Kidney (tissue), 13 donors: ENCODE measurements at regions not wholly inside any gene's neighbourhood (a gene's known extent, or its start where the extent isn't known, plus 50 kb on each side); places are given as distances from the start of the nearest gene placed in this dataset.

Source experiments
- DNase-seq, 5 donors: peaks; one replicate each; pipeline ENCODE4 v3.0.0-alpha.2; 2013 to 2020
- FAIRE-seq: peaks from 2 replicates; lab custom pipeline; 2012; peaks lifted over from hg19 to GRCh38; lab: Jason Lieb, UNC
- H3K27ac ChIP-seq, 2 donors: one replicate each; pipeline ENCODE4 v1.7.0; 2013; ENCODE audit warnings: low read depth in 2 of 2, low read length in 2 of 2, inconsistent platforms in 1 of 2
- H3K27me3 ChIP-seq: one replicate; pipeline ENCODE4 v1.7.1; 2013; ENCODE audit warnings: low read length, inconsistent platforms; ENCODE audit not compliant: control insufficient read depth, insufficient read depth
- H3K36me3 ChIP-seq, 3 donors: one replicate each; pipeline versions ENCODE4 v1.7.0 to v1.7.1; 2013; ENCODE audit warnings: low read length in 3 of 3, control low read depth in 1 of 3, inconsistent platforms in 1 of 3; ENCODE audit not compliant: insufficient read depth in 3 of 3, control insufficient read depth in 2 of 3
- H3K4me1 ChIP-seq, 3 donors: one replicate each; pipeline versions ENCODE4 v1.7.0 to v1.7.1; 2013; ENCODE audit warnings: low read length in 3 of 3, inconsistent platforms in 1 of 3, low read depth in 1 of 3; ENCODE audit not compliant: control insufficient read depth in 2 of 3, insufficient read depth in 2 of 3
- H3K4me3 ChIP-seq, 3 donors: one replicate each; pipeline versions ENCODE4 v1.7.0 to v1.8.1; 2013; ENCODE audit warnings: low read length in 3 of 3, control low read depth in 1 of 3, inconsistent platforms in 1 of 3
- H3K9ac ChIP-seq, 3 donors: one replicate each; pipeline versions ENCODE4 v1.7.0 to v1.7.1; 2013; ENCODE audit warnings: low read length in 3 of 3, control low read depth in 1 of 3, inconsistent platforms in 1 of 3
- H3K9me3 ChIP-seq, 3 donors: one replicate each; pipeline versions ENCODE4 v1.7.0 to v1.7.1; 2013; ENCODE audit warnings: low read length in 3 of 3, control low read depth in 1 of 3, inconsistent platforms in 1 of 3; ENCODE audit not compliant: control insufficient read depth in 2 of 3, insufficient read depth in 1 of 3
- CTCF ChIP-seq: IDR thresholded peaks from 3 replicates; pipeline ENCODE4 v1.5.1; 2012; ENCODE audit warnings: mild to moderate bottlenecking, moderate library complexity, borderline replicate concordance; ENCODE audit not compliant: insufficient read depth; ENCODE audit errors: extremely low read depth
- intact Hi-C: fragments of 100-400 bp; cut with DNase I; formaldehyde crosslinking; loops from one replicate; pipeline ENCODE4 v1.11.1; 2022
- donor health status: control.
- donor health status: control.
- donor health status: control.
- donor health status: control.
- donor health status: control.
- donor health status: DM: yes; HTN: yes; CAD: no.
- donor health status: Normal renal cell carcinoma (clear cell type).

GRCh38 chr13:109483284-109483683, 303.1 kb downstream of the IRS2 start:
- Histone ChIP-seq H3K4me3 (no peak overlapping the region), H3K36me3 (no peaks in the 10 kb centered on the region), H3K9me3 (no peaks in the 10 kb centered on the region), H3K27me3 (no peaks in the 10 kb centered on the region), H3K27ac (no peak overlapping the region), H3K9ac (no peak overlapping the region), H3K4me1 (no peaks in the 10 kb centered on the region)
- TF ChIP-seq CTCF: no peak
- no peak for DNase-seq
- intact Hi-C loops: no loop called here
- FAIRE-seq: no peak

GRCh38 chr13:109481040-109481439, 305.3 kb downstream of the IRS2 start:
- Histone ChIP-seq H3K36me3 (no peaks in the 10 kb centered on the region), H3K4me1 (peaks cover 0 to 5% (median 0%) of the 10 kb centered on the region in 3 donors), H3K27ac (no peak overlapping the region), H3K9me3 (no peaks in the 10 kb centered on the region), H3K9ac (no peak overlapping the region), H3K4me3 (no peak overlapping the region), H3K27me3 (no peaks in the 10 kb centered on the region)
- TF ChIP-seq CTCF: no peak
- intact Hi-C loops: no loop called here
- FAIRE-seq (no peak), DNase-seq (no peak)

DNA sequence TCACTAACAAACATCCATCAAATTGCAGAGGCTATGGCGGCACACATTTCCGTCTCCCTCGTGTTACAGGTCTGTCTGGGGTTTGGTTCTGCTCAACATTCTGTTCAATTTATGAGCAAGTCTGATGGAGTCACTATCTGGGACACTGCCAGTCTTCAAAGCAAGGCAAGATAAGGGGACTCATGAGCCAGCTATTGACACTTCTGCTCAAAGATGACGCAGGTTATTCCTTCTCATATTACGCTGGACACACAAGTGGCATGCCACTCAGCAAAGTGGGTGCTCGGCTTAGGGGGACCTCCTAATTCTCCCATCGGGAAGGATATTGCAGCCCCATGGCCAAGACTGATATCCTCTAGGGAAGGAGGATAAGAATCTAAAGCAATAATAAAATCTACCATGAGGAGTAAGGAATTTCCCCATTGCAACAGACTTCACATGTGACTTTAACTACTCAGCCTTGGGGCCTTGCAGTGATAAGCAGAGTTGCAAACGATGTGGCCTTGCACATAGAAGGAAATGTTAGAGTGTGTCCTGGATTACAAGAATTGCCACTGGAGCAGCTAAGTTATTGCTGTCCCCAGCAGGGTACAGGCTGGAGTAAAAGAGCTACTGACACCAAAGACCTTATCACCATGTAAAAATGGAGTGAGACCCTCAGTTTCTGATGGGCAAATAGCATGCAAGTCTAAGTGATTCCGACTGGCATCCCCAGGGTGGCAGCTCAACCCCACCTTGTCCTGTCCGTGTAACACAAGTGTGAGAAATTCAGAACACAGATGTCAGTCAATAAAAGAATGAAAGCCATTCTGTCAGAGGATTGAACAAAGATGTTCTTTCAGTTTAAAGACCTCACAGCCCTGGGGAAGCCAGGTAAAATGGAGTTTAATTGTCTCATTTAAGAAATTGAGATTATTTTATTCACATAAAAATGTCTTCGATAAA, 306.1 kb downstream of the IRS2 start:
- DNase-seq (no peak), FAIRE-seq (no peak)
- Histone ChIP-seq H3K36me3 (no peaks in the 10 kb centered on the region), H3K27ac (no peak overlapping the region), H3K27me3 (no peaks in the 10 kb centered on the region), H3K9ac (no peak overlapping the region), H3K4me1 (peaks cover 0 to 5% (median 0%) of the 10 kb centered on the region in 3 donors), H3K9me3 (no peaks in the 10 kb centered on the region), H3K4me3 (no peak overlapping the region)
- intact Hi-C loops: no loop called here
- TF ChIP-seq CTCF: no peak
